SJCRH30 (cell line): ENCODE measurements at regions not wholly inside any gene's neighbourhood (a gene's known extent, or its start where the extent isn't known, plus 50 kb on each side); places are given as distances from the start of the nearest gene placed in this dataset.
"Not testable (repeated sequence)": the region's sequence is repeated elsewhere in the genome, so short reads cannot be mapped to it uniquely, and the experiment has no call there.

Experiments used
- DNase-seq, 2 experiments: peaks; one replicate each; pipeline ENCODE4 v3.0.0-alpha.2; 2015 to 2020
- H3K27ac ChIP-seq: fragments of 250-450 bp; sonication (Bioruptor Pico); 2 replicates; pipeline ENCODE4 v1.5.1; 2020; ENCODE audit warnings: mild to moderate bottlenecking, moderate library complexity
- H3K27me3 ChIP-seq: fragments of 250-450 bp; sonication (Bioruptor Pico); 2 replicates; pipeline ENCODE4 v1.5.1; 2020; ENCODE audit warnings: mild to moderate bottlenecking, moderate library complexity
- H3K36me3 ChIP-seq: fragments of 250-450 bp; sonication (Bioruptor Pico); 2 replicates; pipeline ENCODE4 v1.5.1; 2020; ENCODE audit warnings: mild to moderate bottlenecking, moderate library complexity
- H3K4me1 ChIP-seq: fragments of 250-450 bp; sonication (Bioruptor Pico); 2 replicates; pipeline ENCODE4 v1.5.1; 2020; ENCODE audit warnings: mild to moderate bottlenecking, moderate library complexity
- H3K4me3 ChIP-seq: fragments of 250-450 bp; sonication (Bioruptor Pico); 2 replicates; pipeline ENCODE4 v1.5.1; 2020; ENCODE audit warnings: mild to moderate bottlenecking, moderate library complexity
- H3K9me3 ChIP-seq: fragments of 250-450 bp; sonication (Bioruptor Pico); replicated peaks from 2 replicates; pipeline ENCODE4 v1.5.1; 2020; ENCODE audit warnings: mild to moderate bottlenecking, moderate library complexity

DNA sequence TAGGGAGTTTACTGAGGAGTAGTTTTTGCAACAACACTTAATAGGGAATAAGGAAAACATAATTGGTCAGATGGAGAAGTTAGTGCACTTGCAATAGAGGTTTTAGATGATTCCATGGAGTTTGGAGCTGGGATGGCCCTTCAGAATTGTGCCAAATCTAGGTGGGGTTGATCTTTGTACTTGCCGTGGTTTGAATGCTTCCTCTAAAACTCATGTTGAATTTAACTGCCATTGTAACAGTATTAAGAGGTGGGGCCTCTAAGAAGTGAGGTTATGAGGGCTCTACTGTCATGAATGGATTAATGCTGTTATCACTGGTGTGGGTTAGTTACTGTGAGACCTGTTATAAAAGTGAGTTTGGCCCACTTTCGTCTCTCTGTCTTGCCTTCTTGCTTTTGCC lies 94.4 kb upstream of the BOD1L1 start:
- no peaks in the 10 kb centered on the region for H3K4me1 ChIP-seq
- H3K4me3 ChIP-seq = no peak overlapping the region
- H3K27me3 ChIP-seq = peaks cover 3% of the 10 kb centered on the region; the same call in 1 of the 2 replicates
- H3K9me3 ChIP-seq = no peaks in the 10 kb centered on the region
- no peak overlapping the region for H3K27ac ChIP-seq
- DNase-seq = no peak
- no peaks in the 10 kb centered on the region for H3K36me3 ChIP-seq

GRCh38 chr4:13722649-13723048 lies 95.1 kb upstream of the BOD1L1 start:
- no peak overlapping the region for H3K4me3 ChIP-seq
- no peaks in the 10 kb centered on the region for H3K4me1 ChIP-seq
- peaks cover 3% of the 10 kb centered on the region; the same call in 1 of the 2 replicates for H3K27me3 ChIP-seq
- no peaks in the 10 kb centered on the region for H3K9me3 ChIP-seq
- H3K27ac ChIP-seq = no peak overlapping the region
- H3K36me3 ChIP-seq = no peaks in the 10 kb centered on the region
- no peak for DNase-seq

GRCh38 chr4:13728761-13729160 lies 101.2 kb upstream of the BOD1L1 start:
- H3K27ac ChIP-seq = no peak overlapping the region
- no peak overlapping the region for H3K4me3 ChIP-seq
- H3K9me3 ChIP-seq = no peaks in the 10 kb centered on the region
- no peaks in the 10 kb centered on the region for H3K36me3 ChIP-seq
- no peaks in the 10 kb centered on the region for H3K4me1 ChIP-seq
- no peak for DNase-seq
- H3K27me3 ChIP-seq = peaks cover 3% of the 10 kb centered on the region; the same call in 1 of the 2 replicates

GRCh38 chr4:13731019-13731418 lies 103.5 kb upstream of the BOD1L1 start:
- no peaks in the 10 kb centered on the region for H3K4me1 ChIP-seq
- H3K36me3 ChIP-seq = no peaks in the 10 kb centered on the region
- DNase-seq = no peak
- H3K9me3 ChIP-seq = no peaks in the 10 kb centered on the region
- no peak overlapping the region for H3K27ac ChIP-seq
- H3K4me3 ChIP-seq = no peak overlapping the region
- peaks cover 2% of the 10 kb centered on the region; the same call in 1 of the 2 replicates for H3K27me3 ChIP-seq

- H3K4me3 ChIP-seq = no peak overlapping the region
- no peak overlapping the region for H3K27ac ChIP-seq
- H3K36me3 ChIP-seq = no peaks in the 10 kb centered on the region
- no peak for DNase-seq
- no peaks in the 10 kb centered on the region for H3K27me3 ChIP-seq
- H3K4me1 ChIP-seq = no peaks in the 10 kb centered on the region
- H3K9me3 ChIP-seq = no peaks in the 10 kb centered on the region
These were observed 106.3 kb upstream of the BOD1L1 start for GRCh38 chr4:13733817-13734216.

GRCh38 chr4:13750594-13750993 lies 123.1 kb upstream of the BOD1L1 start:
- no peak for DNase-seq
- Histone ChIP-seq H3K4me1 (no peaks in the 10 kb centered on the region), H3K36me3 (no peaks in the 10 kb centered on the region), H3K9me3 (no peaks in the 10 kb centered on the region), H3K27ac (no peak overlapping the region), H3K27me3 (peaks cover 6% of the 10 kb centered on the region; the same call in 1 of the 2 replicates), H3K4me3 (no peak overlapping the region)

GRCh38 chr4:13761581-13761980 lies 134.1 kb upstream of the BOD1L1 start:
- H3K9me3 ChIP-seq, H3K27ac ChIP-seq, H3K4me3 ChIP-seq, H3K36me3 ChIP-seq, DNase-seq, H3K4me1 ChIP-seq, H3K27me3 ChIP-seq: not testable (repeated sequence)

- Histone ChIP-seq H3K4me3 (no peak overlapping the region), H3K27me3 (no peaks in the 10 kb centered on the region), H3K36me3 (no peaks in the 10 kb centered on the region), H3K9me3 (no peaks in the 10 kb centered on the region), H3K4me1 (no peaks in the 10 kb centered on the region), H3K27ac (no peak overlapping the region)
- DNase-seq = no peak
These were observed 134.6 kb upstream of the BOD1L1 start for GRCh38 chr4:13762130-13762529.

GRCh38 chr4:13763707-13764106 lies 136.2 kb upstream of the BOD1L1 start:
- H3K36me3 ChIP-seq = no peaks in the 10 kb centered on the region
- H3K27ac ChIP-seq = no peak overlapping the region
- no peaks in the 10 kb centered on the region for H3K4me1 ChIP-seq
- H3K9me3 ChIP-seq = no peaks in the 10 kb centered on the region
- no peak overlapping the region for H3K4me3 ChIP-seq
- no peaks in the 10 kb centered on the region for H3K27me3 ChIP-seq
- no peak for DNase-seq

- Histone ChIP-seq H3K4me1 (no peaks in the 10 kb centered on the region), H3K27ac (no peak overlapping the region), H3K9me3 (no peaks in the 10 kb centered on the region), H3K4me3 (no peak overlapping the region), H3K27me3 (no peaks in the 10 kb centered on the region), H3K36me3 (no peaks in the 10 kb centered on the region)
- no peak for DNase-seq
These were observed 138.0 kb upstream of the BOD1L1 start for GRCh38 chr4:13765539-13765938.

DNA sequence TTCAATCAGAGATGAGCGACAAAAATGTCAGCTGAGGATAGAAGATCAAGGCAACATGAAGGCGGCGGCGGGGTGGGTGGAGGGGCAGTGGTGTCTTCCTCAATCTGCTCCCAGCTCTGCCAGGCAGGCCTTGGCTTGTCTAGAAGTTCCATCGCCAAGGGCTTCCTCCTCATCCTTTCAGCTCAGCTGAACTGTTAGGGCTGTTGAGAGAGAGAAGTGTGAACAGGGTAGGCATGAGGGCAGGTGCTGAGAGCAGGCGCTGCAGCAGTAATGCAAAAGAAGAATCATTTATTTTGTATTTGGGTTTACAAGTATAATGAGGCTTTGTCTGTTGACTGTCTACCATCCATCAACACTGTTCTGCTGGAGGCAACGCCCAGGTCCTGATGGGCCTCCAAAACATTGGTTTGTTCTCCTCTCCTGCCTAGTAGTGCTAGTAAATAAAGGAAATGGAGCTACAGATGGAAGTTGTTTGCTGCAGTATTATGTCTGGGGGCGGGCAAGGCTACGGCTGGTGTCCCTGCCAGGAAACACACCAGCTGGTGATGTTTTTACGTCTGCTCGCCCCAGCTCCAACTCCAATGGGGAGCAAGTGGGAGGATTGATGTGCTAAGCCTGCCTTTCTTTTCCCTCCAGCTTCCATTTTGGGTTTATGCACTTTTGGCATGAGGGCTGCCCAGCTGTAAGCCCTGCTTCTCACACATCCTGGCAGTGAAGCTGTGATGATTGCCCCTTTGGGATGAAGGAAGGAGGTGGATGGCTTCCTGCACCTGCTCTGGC lies 139.4 kb upstream of the BOD1L1 start:
- Histone ChIP-seq H3K27me3 (no peaks in the 10 kb centered on the region), H3K27ac (no peak overlapping the region), H3K4me1 (no peaks in the 10 kb centered on the region), H3K4me3 (no peak overlapping the region), H3K36me3 (no peaks in the 10 kb centered on the region), H3K9me3 (no peaks in the 10 kb centered on the region)
- DNase-seq = no peak

DNA sequence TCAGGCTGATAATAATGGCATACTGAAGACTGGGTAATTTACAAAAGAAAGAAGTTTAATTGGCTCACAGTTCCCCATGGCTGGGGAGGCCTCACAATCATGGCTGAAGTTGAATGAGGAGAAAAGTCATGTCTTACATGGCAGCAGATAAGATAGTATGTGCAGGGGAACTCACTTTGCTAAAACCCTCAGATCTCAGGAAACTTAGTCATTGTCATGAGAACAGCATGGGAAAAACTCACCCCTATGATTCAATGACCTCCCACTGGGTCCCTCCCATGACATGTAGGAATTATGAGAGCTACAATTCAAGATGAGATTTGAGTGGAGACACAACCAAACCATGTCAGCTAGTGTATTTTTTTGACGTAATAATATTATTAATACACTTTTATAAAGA lies 149.8 kb upstream of the BOD1L1 start:
- no peak overlapping the region for H3K27ac ChIP-seq
- H3K4me1 ChIP-seq = no peaks in the 10 kb centered on the region
- H3K4me3 ChIP-seq = no peak overlapping the region
- H3K27me3 ChIP-seq = no peaks in the 10 kb centered on the region
- H3K9me3 ChIP-seq = no peaks in the 10 kb centered on the region
- no peaks in the 10 kb centered on the region for H3K36me3 ChIP-seq
- no peak for DNase-seq

DNA sequence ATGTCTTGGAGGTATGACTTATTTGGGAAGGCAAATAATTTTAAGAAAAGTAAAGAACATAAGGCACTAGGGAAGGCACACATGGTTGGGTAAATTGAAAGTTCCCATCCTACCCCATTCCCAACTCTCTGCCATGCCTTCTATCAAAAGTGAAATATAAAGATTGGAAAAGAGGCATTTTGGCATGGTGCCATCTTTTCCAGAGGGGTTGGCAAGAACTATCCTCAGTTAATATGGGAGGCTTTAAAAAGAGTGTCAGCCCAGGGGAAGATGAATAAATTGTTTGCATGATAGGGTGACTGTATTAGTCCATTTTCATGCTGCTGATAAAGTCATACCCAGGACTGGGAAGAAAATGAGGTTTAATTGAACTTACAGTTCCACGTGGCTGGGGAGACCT lies 150.8 kb upstream of the BOD1L1 start:
- no peaks in the 10 kb centered on the region for H3K9me3 ChIP-seq
- DNase-seq = no peak
- H3K36me3 ChIP-seq = no peaks in the 10 kb centered on the region
- H3K27ac ChIP-seq = no peak overlapping the region
- H3K27me3 ChIP-seq = no peaks in the 10 kb centered on the region
- no peaks in the 10 kb centered on the region for H3K4me1 ChIP-seq
- no peak overlapping the region for H3K4me3 ChIP-seq

GRCh38 chr4:13782231-13782630 lies 154.7 kb upstream of the BOD1L1 start:
- Histone ChIP-seq H3K4me1 (no peaks in the 10 kb centered on the region), H3K4me3 (no peak overlapping the region), H3K27me3 (peaks cover 7% of the 10 kb centered on the region), H3K36me3 (no peaks in the 10 kb centered on the region), H3K27ac (no peak overlapping the region), H3K9me3 (no peaks in the 10 kb centered on the region)
- DNase-seq = no peak

DNA sequence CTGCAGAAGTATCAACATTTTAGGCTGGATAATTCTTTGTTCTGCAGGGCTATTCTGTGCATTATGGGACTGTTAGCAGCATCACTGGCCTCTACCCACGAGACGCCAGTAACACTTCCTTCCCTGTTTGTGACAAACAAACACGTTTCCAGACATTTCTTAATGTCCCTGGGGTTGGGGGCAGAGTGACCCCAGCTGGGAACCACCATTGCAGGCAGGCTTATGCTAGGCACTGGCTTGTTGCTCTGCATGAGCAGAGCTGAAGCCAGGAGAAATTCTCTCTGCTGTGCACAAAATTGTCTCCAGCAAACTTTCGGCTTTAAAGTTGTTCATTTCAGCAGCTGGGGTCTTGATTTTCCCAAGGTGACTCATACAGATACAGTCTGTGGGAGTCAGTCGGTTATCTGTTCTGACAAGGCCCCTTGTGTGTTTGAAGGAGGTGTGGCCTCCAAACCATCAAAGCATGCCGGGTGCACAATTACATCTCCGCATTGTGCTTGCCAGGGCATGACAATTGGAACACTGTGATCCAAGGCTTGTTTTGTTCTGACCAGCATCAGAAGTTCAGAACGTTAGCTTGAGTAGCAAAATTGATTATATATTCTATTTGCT lies 156.4 kb upstream of the BOD1L1 start:
- no peak overlapping the region for H3K27ac ChIP-seq
- H3K4me3 ChIP-seq = no peak overlapping the region
- H3K36me3 ChIP-seq = no peaks in the 10 kb centered on the region
- H3K9me3 ChIP-seq = no peaks in the 10 kb centered on the region
- H3K4me1 ChIP-seq = no peaks in the 10 kb centered on the region
- peak in 1 of 2 experiments; percentile 13 for DNase-seq
- H3K27me3 ChIP-seq = peaks cover 7% of the 10 kb centered on the region
